GM23248 (cell line): ENCODE measurements at regions not wholly inside any gene's neighbourhood (a gene's known extent, or its start where the extent isn't known, plus 50 kb on each side); places are given as distances from the start of the nearest gene placed in this dataset.

Experiments
- EZH2 ChIP-seq: fragments of 200-600 bp; sonication (generic); IDR thresholded peaks from 2 replicates; pipeline ENCODE4 v1.6.1; 2018; ENCODE audit warnings: antibody characterized with exemption, mild to moderate bottlenecking; ENCODE audit not compliant: insufficient read depth, poor library complexity, severe bottlenecking
- EZH2phosphoT487 ChIP-seq: fragments of 200-600 bp; sonication (generic); IDR thresholded peaks from 2 replicates; pipeline ENCODE4 v1.6.1; 2018; ENCODE audit warnings: antibody characterized with exemption, moderate library complexity, mild to moderate bottlenecking, low read depth; ENCODE audit not compliant: insufficient read depth

- TF ChIP-seq EZH2 (no peak), EZH2phosphoT487 (no peak)
Observed at GRCh38 chr12:25332143-25332542, 81.4 kb upstream of the KRAS start.
